GM11168 (cell line): ENCODE measurements at regions not wholly inside any gene's neighbourhood (a gene's known extent, or its start where the extent isn't known, plus 50 kb on each side); places are given as distances from the start of the nearest gene placed in this dataset.
"Not testable (repeated sequence)": the region's sequence is repeated elsewhere in the genome, so short reads cannot be mapped to it uniquely, and the experiment has no call there.

Source experiments
- in situ Hi-C: fragments of 300-500 bp; cut with MboI; formaldehyde crosslinking; loops from one replicate; pipeline ENCODE4 v1.12.0; 2022; ENCODE audit warnings: low sequenced_read_pairs; ENCODE audit not compliant: unreplicated experiment

- in situ Hi-C loops = no loop called here
Observed at GRCh38 chr3:127444761-127445160, 145.8 kb downstream of the TPRA1 start.

- in situ Hi-C loops = no loop called here
Observed at GRCh38 chr3:127443581-127444375, 146.8 kb downstream of the TPRA1 start.

DNA sequence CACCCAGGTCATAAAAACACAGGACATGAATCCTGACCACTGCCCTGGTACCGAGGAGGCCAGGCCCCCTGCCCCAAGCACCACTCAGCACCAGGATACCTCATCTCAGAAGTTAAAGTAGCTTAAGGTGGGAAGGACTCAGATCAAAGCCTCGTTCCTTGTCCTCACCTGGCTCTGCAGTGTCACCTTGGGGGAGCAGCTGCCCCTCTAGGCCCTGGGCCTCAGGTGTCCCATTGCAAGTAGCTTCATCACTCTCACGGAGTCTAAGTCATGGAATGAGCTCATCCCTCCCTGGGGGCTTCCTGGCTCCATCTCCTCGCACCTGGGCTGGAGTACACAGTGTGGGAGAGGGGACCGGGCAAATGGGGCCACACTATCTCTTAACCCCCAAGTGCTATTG, 148.0 kb downstream of the TPRA1 start:
- in situ Hi-C loops = no loop called here

- in situ Hi-C loops = no loop called here
Observed at GRCh38 chr3:127441764-127442163, 148.8 kb downstream of the TPRA1 start.

- in situ Hi-C loops = no loop called here
Observed at GRCh38 chr3:127440384-127440783, 150.1 kb downstream of the TPRA1 start.

GRCh38 chr3:127439621-127440020, 150.9 kb downstream of the TPRA1 start:
- in situ Hi-C loops = no loop called here

DNA sequence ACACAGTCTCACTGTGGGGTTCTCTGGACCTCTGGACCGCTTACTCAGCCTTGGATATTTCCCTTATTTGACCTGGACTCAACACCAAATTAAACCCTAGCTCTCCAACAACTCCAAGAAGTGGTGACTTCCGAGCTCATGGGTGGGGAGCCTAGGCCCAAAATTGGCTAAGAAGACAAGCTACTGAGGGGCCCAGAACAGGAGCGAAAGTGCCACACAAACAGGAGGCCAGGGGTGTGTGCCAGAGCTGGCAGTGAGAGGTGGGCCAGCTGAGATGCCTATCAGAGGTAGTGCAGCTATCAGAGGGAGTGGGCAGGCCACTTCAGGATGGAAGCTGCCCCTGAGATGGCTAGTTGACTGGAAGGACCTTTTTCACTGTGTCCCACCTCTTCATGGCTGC, 151.1 kb upstream of the PRR20G start:
- in situ Hi-C loops = no loop called here

GRCh38 chr3:127438371-127438770, 150.5 kb upstream of the PRR20G start:
- in situ Hi-C loops = no loop called here

DNA sequence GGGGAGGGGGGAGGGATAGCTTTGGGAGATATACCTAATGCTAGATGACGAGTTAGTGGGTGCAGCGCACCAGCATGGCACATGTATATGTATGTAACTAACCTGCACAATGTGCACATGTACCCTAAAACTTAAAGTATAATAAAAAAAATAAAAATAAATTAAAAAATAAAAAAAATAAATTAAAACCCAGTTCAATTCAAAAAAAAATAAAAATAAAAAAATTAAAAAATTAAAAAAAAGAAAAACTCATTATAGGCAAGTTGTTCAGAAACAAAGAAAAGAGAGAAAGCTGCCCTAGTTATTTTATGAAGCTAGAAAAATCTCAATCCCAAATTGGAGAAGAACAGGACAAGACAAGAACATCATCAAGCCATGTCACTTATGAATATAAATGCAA, 147.5 kb upstream of the PRR20G start:
- in situ Hi-C loops = not testable (repeated sequence)

- in situ Hi-C loops = no loop called here
Observed at GRCh38 chr3:127431066-127431465, 143.2 kb upstream of the PRR20G start.

DNA sequence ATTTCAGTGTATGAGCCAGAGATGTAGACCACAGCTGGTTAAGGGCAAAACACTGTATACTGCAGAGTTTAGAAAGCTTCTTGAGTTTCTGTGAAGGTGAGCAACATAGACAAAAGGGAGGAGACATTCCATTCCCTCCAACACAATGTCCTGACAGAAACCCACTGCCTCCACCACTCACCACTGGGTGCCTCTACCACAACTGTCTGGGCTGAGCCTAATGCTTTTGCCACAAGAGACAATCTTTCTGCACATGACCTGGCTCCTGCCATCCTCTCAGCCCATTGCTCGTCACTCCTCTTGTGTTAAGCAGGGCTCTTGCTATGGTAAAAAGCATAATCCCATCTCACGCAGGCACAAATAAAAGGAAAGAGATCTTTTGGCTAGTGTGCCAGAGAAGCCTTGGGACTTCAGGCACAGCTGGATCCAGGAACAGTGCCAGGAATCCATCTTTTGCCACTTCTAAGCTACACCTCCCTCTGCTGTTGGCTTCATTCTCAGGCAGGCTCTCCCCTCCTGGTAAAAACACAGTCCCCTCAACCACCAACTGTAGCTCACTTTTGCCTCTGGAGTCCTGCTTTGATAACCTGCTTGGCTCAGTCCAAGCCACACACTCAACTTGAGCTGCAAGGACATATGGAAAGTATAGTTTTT, 140.6 kb upstream of the PRR20G start:
- in situ Hi-C loops = no loop called here

GRCh38 chr3:127427666-127428065, 139.8 kb upstream of the PRR20G start:
- in situ Hi-C loops = no loop called here

GRCh38 chr3:127427156-127427555, 139.3 kb upstream of the PRR20G start:
- in situ Hi-C loops = no loop called here

GRCh38 chr3:127426444-127427153, 138.8 kb upstream of the PRR20G start:
- in situ Hi-C loops = no loop called here

GRCh38 chr3:127425505-127426443, 137.9 kb upstream of the PRR20G start:
- in situ Hi-C loops = no loop called here

- in situ Hi-C loops = no loop called here
Observed at GRCh38 chr3:127424766-127425504, 137.1 kb upstream of the PRR20G start.

- in situ Hi-C loops = no loop called here
Observed at GRCh38 chr3:127423856-127424765, 136.3 kb upstream of the PRR20G start.

GRCh38 chr3:127422663-127423375, 135.0 kb upstream of the PRR20G start:
- in situ Hi-C loops = no loop called here
